Hindlimb muscle (tissue), 1 donor: ENCODE measurements at regions not wholly inside any gene's neighbourhood (a gene's known extent, or its start where the extent isn't known, plus 50 kb on each side); places are given as distances from the start of the nearest gene placed in this dataset.
"Not testable (repeated sequence)": the region's sequence is repeated elsewhere in the genome, so short reads cannot be mapped to it uniquely, and the experiment has no call there.

Source experiments
- DNase-seq: peaks from one replicate; pipeline ENCODE4 v3.0.0-alpha.2; 2013

GRCh38 chrX:113892401-113892800, 691.5 kb upstream of the HTR2C start:
- no peak for DNase-seq

- DNase-seq = no peak
Measured at GRCh38 chrX:113873056-113873455, 710.8 kb upstream of the HTR2C start.

- DNase-seq = no peak
Measured at GRCh38 chrX:113868711-113869110, 715.2 kb upstream of the HTR2C start.

GRCh38 chrX:113868177-113868576, 715.7 kb upstream of the HTR2C start:
- DNase-seq = no peak

- no peak for DNase-seq
Measured at GRCh38 chrX:113849408-113849807, 734.5 kb upstream of the HTR2C start.

- DNase-seq = peak; percentile 1
Measured at GRCh38 chrX:113833096-113834055, 750.5 kb upstream of the HTR2C start.

GRCh38 chrX:113828470-113828869, 755.4 kb upstream of the HTR2C start:
- no peak for DNase-seq

- DNase-seq = no peak
Measured at GRCh38 chrX:113818346-113818745, 765.5 kb upstream of the HTR2C start.

- DNase-seq = no peak
Measured at GRCh38 chrX:113804819-113805218, 779.1 kb upstream of the HTR2C start.

- DNase-seq = no peak
Measured at GRCh38 chrX:113804291-113804690, 779.6 kb upstream of the HTR2C start.

- no peak for DNase-seq
Measured at GRCh38 chrX:113802837-113803236, 781.0 kb upstream of the HTR2C start.

- DNase-seq = no peak
Measured at GRCh38 chrX:113800955-113801354, 782.9 kb upstream of the HTR2C start.

- no peak for DNase-seq
Measured at GRCh38 chrX:113793563-113793962, 790.3 kb upstream of the HTR2C start.

GRCh38 chrX:113790987-113791386, 792.9 kb upstream of the HTR2C start:
- no peak for DNase-seq

- not testable (repeated sequence) for DNase-seq
Measured at GRCh38 chrX:113784754-113785153, 799.1 kb upstream of the HTR2C start.

GRCh38 chrX:113770806-113771205, 813.1 kb upstream of the HTR2C start:
- DNase-seq = no peak

- DNase-seq = no peak
Measured at GRCh38 chrX:113770071-113770470, 813.8 kb upstream of the HTR2C start.

- DNase-seq = no peak
Measured at GRCh38 chrX:113759422-113759821, 824.5 kb upstream of the HTR2C start.

- DNase-seq = no peak
Measured at GRCh38 chrX:113747274-113747973, 836.5 kb upstream of the HTR2C start.

GRCh38 chrX:113743069-113743468, 840.8 kb upstream of the HTR2C start:
- DNase-seq = no peak

GRCh38 chrX:113741744-113742143, 842.1 kb upstream of the HTR2C start:
- no peak for DNase-seq

GRCh38 chrX:113728937-113729336, 854.9 kb upstream of the HTR2C start:
- no peak for DNase-seq

- DNase-seq = no peak
Measured at GRCh38 chrX:113726898-113727297, 857.0 kb upstream of the HTR2C start.

- DNase-seq = no peak
Measured at GRCh38 chrX:113726466-113726865, 857.4 kb upstream of the HTR2C start.
